ENCODE measurements at regions not wholly inside any gene's neighbourhood (a gene's known extent, or its start where the extent isn't known, plus 50 kb on each side); places are given as distances from the start of the nearest gene placed in this dataset.

- TF ChIP-seq POLR2A (IDR thresholded peaks at IDR 0.05) (no peak), POLR2AphosphoS5 (IDR thresholded peaks at IDR 0.05) (no peak)
Observed at GRCh38 chr10:43994539-43994938, 345.9 kb upstream of the ZNF32 start.
